ENCODE measurements at regions not wholly inside any gene's neighbourhood (a gene's known extent, or its start where the extent isn't known, plus 50 kb on each side); places are given as distances from the start of the nearest gene placed in this dataset.

- no peak for TF ChIP-seq REST (IDR thresholded peaks at IDR 0.05; ENCODE audit: low read depth)
These were observed 121.6 kb upstream of the ALKAL2 start (continued) for GRCh38 chr2:409523-409922.

GRCh38 chr2:407630-408029 is 119.7 kb upstream of the ALKAL2 start:
- ATAC-seq (no peak), DNase-seq (ENCODE audit: low read depth, low spot score) (no peak)
- Histone ChIP-seq H3K9ac (ENCODE audit: low read length) (no peak overlapping the region), H3K4me2 (ENCODE audit: low read length) (no peak overlapping the region), H3K27me3 (ENCODE audit: insufficient read depth, low read length) (peaks cover 23% of the 10 kb centered on the region), H3K4me3 (replicated peaks in 1 of 2; ENCODE audit: low read depth in 1 of 2, low read length in 2 of 2) (no peak overlapping the region), H2AFZ (ENCODE audit: low read depth, low read length, poor library complexity, severe bottlenecking) (no peak overlapping the region), H3K27ac (ENCODE audit: low read depth, low read length) (no peak overlapping the region), H3K36me3 (ENCODE audit: control insufficient read depth in 1 of 2, insufficient read depth in 2 of 2, low read length in 2 of 2) (no peaks in the 10 kb centered on the region), H4K20me1 (ENCODE audit: insufficient read depth) (no peaks in the 10 kb centered on the region), H3K9me2 (ENCODE audit: insufficient read depth) (no peaks in the 10 kb centered on the region), H3K4me1 (ENCODE audit: control insufficient read depth in 1 of 2, insufficient read depth in 2 of 2, low read length in 2 of 2) (no peaks in the 10 kb centered on the region), H3K79me2 (ENCODE audit: insufficient read depth, low read length) (no peaks in the 10 kb centered on the region), H3K9me3 (ENCODE audit: control insufficient read depth in 1 of 2, insufficient read depth in 1 of 2, low read depth in 1 of 2, low read length in 2 of 2) (no peaks in the 10 kb centered on the region)
- BruUV-seq (replicated peaks): no TSS peak
- POLR2A ChIA-PET: no interaction called here
- intact Hi-C loops (cut with micrococcal nuclease): no loop called here
- CTCF ChIA-PET: no interaction called here
- RAD21 ChIA-PET (ENCODE audit: low non-redundant PET in 1 of 2, low total read pairs in 2 of 2, uncharacterized antibody in 2 of 2, unreplicated experiment in 2 of 2): no interaction called here
- TF ChIP-seq ATF3 (IDR thresholded peaks at IDR 0.05) (no peak), ZFX (IDR thresholded peaks at IDR 0.05) (no peak), SP1 (IDR thresholded peaks at IDR 0.05; ENCODE audit: low read depth) (no peak), EGR1 (IDR thresholded peaks at IDR 0.05; ENCODE audit: low read depth) (no peak), POLR2A (IDR thresholded peaks at IDR 0.05; ENCODE audit: borderline replicate concordance, extremely low read depth, insufficient read depth, insufficient read length) (no peak), POLR2AphosphoS5 (IDR thresholded peaks at IDR 0.05; ENCODE audit: low read depth, low read length) (no peak), JUND (IDR thresholded peaks at IDR 0.05) (no peak), EZH2phosphoT487 (IDR thresholded peaks at IDR 0.05; ENCODE audit: borderline replicate concordance) (no peak), ELF1 (IDR thresholded peaks at IDR 0.05; ENCODE audit: borderline replicate concordance, low read depth) (no peak), ZNF274 (IDR thresholded peaks at IDR 0.05; ENCODE audit: low read depth, low read length) (no peak), REST (IDR thresholded peaks at IDR 0.05; ENCODE audit: low read depth) (no peak), TCF7L2 (IDR thresholded peaks at IDR 0.05; ENCODE audit: borderline replicate concordance, extremely low read depth, insufficient read depth, insufficient read length) (no peak), EZH2 (IDR thresholded peaks at IDR 0.05) (no peak), FOSL1 (IDR thresholded peaks at IDR 0.05; ENCODE audit: low read depth) (no peak), CTCF (IDR thresholded peaks at IDR 0.05 in 2 of 3, conservative IDR thresholded peaks at IDR 0.05 in 1 of 3; ENCODE audit: borderline replicate concordance in 1 of 3, insufficient read depth in 1 of 3, low read depth in 2 of 3, low read length in 2 of 3) (no peak)

Measured in HCT116 (cell line).